ENCODE measurements at regions not wholly inside any gene's neighbourhood (a gene's known extent, or its start where the extent isn't known, plus 50 kb on each side); places are given as distances from the start of the nearest gene placed in this dataset.
A peak's percentile ranks its signal among the peaks of the same experiment; 100 is the strongest.

- intact Hi-C loops (cut with DNase I; ENCODE audit: low total_unique reads): no loop called here
- peak in 1 of 2 donors; percentile 80 for DNase-seq
- 29 to 34% (median 32%) methylated on average over 7 of the region's 7 CpGs for WGBS, 5 donors
Measured at GRCh38 chr16:52861614-52862022, 191.1 kb downstream of the CHD9NB start.

GRCh38 chr16:52855463-52855862 is 197.2 kb downstream of the CHD9NB start:
- no peak overlapping the region for H3K27ac ChIP-seq
- H3K27me3 ChIP-seq: no peaks in the 10 kb centered on the region
- no peak for DNase-seq
- no peaks in the 10 kb centered on the region for H3K4me1 ChIP-seq
- TF ChIP-seq POLR2AphosphoS5 (IDR thresholded peaks at IDR 0.05) (no peak), CTCF (IDR thresholded peaks at IDR 0.05) (no peak), POLR2A (IDR thresholded peaks at IDR 0.05) (no peak), EP300 (IDR thresholded peaks at IDR 0.05) (no peak)
- H3K36me3 ChIP-seq: no peaks in the 10 kb centered on the region
- no peak overlapping the region for H3K4me3 ChIP-seq
- peaks cover 4 to 26% (median 17%) of the 10 kb centered on the region in 4 donors for H3K9me3 ChIP-seq
- intact Hi-C loops (cut with DNase I; ENCODE audit: low total_unique reads): no loop called here

More at GRCh38 chr16:52861614-52862022, 191.1 kb downstream of the CHD9NB start:
- H3K4me3 ChIP-seq: no peak overlapping the region
- no peaks in the 10 kb centered on the region for H3K27me3 ChIP-seq
- TF ChIP-seq POLR2A (IDR thresholded peaks at IDR 0.05) (no peak), CTCF (IDR thresholded peaks at IDR 0.05) (peak in 4 of 7 experiments; percentile 8 to 42 (median 13))
- H3K9me3 ChIP-seq: no peaks in the 10 kb centered on the region
- H3K4me1 ChIP-seq: peaks cover 0 to 16% (median 5%) of the 10 kb centered on the region in 4 donors
- no peak overlapping the region for H3K27ac ChIP-seq
- no peaks in the 10 kb centered on the region for H3K36me3 ChIP-seq

GRCh38 chr16:52852978-52853377 is 199.7 kb downstream of the CHD9NB start:
- no peak overlapping the region for H3K4me3 ChIP-seq
- H3K27ac ChIP-seq: no peak overlapping the region
- no peaks in the 10 kb centered on the region for H3K4me1 ChIP-seq
- DNase-seq: no peak
- peaks cover 8 to 36% (median 21%) of the 10 kb centered on the region in 4 donors for H3K9me3 ChIP-seq
- 67 to 90% (median 82%) methylated on average over 5 of the region's 5 CpGs for WGBS, 5 donors
- no peaks in the 10 kb centered on the region for H3K27me3 ChIP-seq
- H3K36me3 ChIP-seq: no peaks in the 10 kb centered on the region
- TF ChIP-seq POLR2A (IDR thresholded peaks at IDR 0.05) (no peak), POLR2AphosphoS5 (IDR thresholded peaks at IDR 0.05) (no peak), EP300 (IDR thresholded peaks at IDR 0.05) (no peak), CTCF (IDR thresholded peaks at IDR 0.05) (no peak)
- intact Hi-C loops (cut with DNase I; ENCODE audit: low total_unique reads): no loop called here

GRCh38 chr16:52851211-52851740 is 201.4 kb downstream of the CHD9NB start:
- Histone ChIP-seq H3K27me3 (no peaks in the 10 kb centered on the region), H3K27ac (no peak overlapping the region), H3K4me3 (no peak overlapping the region), H3K9me3 (peaks cover 8 to 45% (median 28%) of the 10 kb centered on the region in 4 donors), H3K4me1 (no peaks in the 10 kb centered on the region), H3K36me3 (no peaks in the 10 kb centered on the region)
- no peak for DNase-seq
- WGBS, 5 donors: 3 to 60% (median 46%) methylated on average over 1 of the region's 1 CpG
- intact Hi-C loops (cut with DNase I; ENCODE audit: low total_unique reads): no loop called here
- TF ChIP-seq CTCF (IDR thresholded peaks at IDR 0.05) (no peak), POLR2A (IDR thresholded peaks at IDR 0.05) (no peak), POLR2AphosphoS5 (IDR thresholded peaks at IDR 0.05) (no peak), EP300 (IDR thresholded peaks at IDR 0.05) (no peak)

All from stomach (tissue), 8 donors.